HCT116 (cell line): ENCODE measurements at regions not wholly inside any gene's neighbourhood (a gene's known extent, or its start where the extent isn't known, plus 50 kb on each side); places are given as distances from the start of the nearest gene placed in this dataset.

ENCODE experiments used
- ATAC-seq: fragments of 200-7000 bp; cut with Tn5 transposase; 2 replicates; pipeline ENCODE4 v1.9.1; 2020; ENCODE audit warnings: mild to moderate bottlenecking, moderate library complexity
- BruUV-seq: library from RNA; stranded (reverse); fragments of 400-500 nt; replicated peaks from 2 replicates; lab custom pipeline; 2021; lab: Mats Ljungman, UMichigan
- CTCF ChIA-PET: fragments of 300-600 bp; sonication (Branson Sonifier 250); formaldehyde crosslinking; loops from one replicate; lab custom pipeline; 2021; ENCODE audit warnings: antibody characterized with exemption; lab: Charles Lee
- POLR2A ChIA-PET: fragments of 300-600, 350-600 bp; sonication (Branson Sonifier 250); formaldehyde crosslinking; loops from one replicate; lab custom pipeline; 2021; ENCODE audit warnings: antibody characterized with exemption; lab: Charles Lee
- RAD21 ChIA-PET, 2 experiments: fragments of 300-600 bp; sonication (Branson Sonifier 250); formaldehyde crosslinking; loops; one replicate each; lab custom pipeline; 2023; ENCODE audit warnings: low total read pairs in 2 of 2; ENCODE audit not compliant: uncharacterized antibody in 2 of 2, unreplicated experiment in 2 of 2, low non-redundant PET in 1 of 2; lab: Charles Lee
- DNase-seq: peaks from one replicate; pipeline ENCODE4 v3.0.0-alpha.2; 2010; ENCODE audit warnings: low read depth, low spot score
- H2AFZ ChIP-seq: fragments of 200-600 bp; shearing (Covaris generic), sonication (generic); 2 replicates; pipeline ENCODE4 v1.6.1; 2017; ENCODE audit warnings: low read depth, mixed run types, mixed read lengths, antibody characterized with exemption, low read length; ENCODE audit not compliant: poor library complexity, severe bottlenecking
- H3K27ac ChIP-seq: 2 replicates; pipeline ENCODE4 v1.5.1; 2012; ENCODE audit warnings: low read depth, low read length
- H3K27me3 ChIP-seq: fragments of 200-600 bp; sonication (generic); 2 replicates; pipeline ENCODE4 v1.6.1; 2016; ENCODE audit warnings: mixed run types, low read length, mixed read lengths; ENCODE audit not compliant: insufficient read depth
- H3K36me3 ChIP-seq, 2 experiments: fragments of 200-500 bp in 1 of 2; fragments of 200-600 bp in 1 of 2; sonication (Bioruptor generic) in 1 of 2; sonication (generic) in 1 of 2; 2 replicates each; pipeline versions ENCODE4 v1.5.1 to v1.6.1; 2014 to 2016; ENCODE audit warnings: low read length in 2 of 2, inconsistent platforms in 1 of 2, mixed read lengths in 1 of 2, mixed run types in 1 of 2; ENCODE audit not compliant: insufficient read depth in 2 of 2, control insufficient read depth in 1 of 2
- H3K4me1 ChIP-seq, 2 experiments: fragments of 200-600 bp in 1 of 2; sonication (generic) in 1 of 2; 2 replicates each; pipeline versions ENCODE4 v1.5.1 to v1.6.1; 2012 to 2017; ENCODE audit warnings: low read length in 2 of 2, inconsistent platforms in 1 of 2, mild to moderate bottlenecking in 1 of 2, mixed read lengths in 1 of 2, mixed run types in 1 of 2, moderate library complexity in 1 of 2; ENCODE audit not compliant: insufficient read depth in 2 of 2, control insufficient read depth in 1 of 2
- H3K4me2 ChIP-seq: fragments of 200-600 bp; sonication (generic); 2 replicates; pipeline ENCODE4 v1.6.1; 2017; ENCODE audit warnings: mixed run types, low read length, mixed read lengths
- H3K4me3 ChIP-seq, 2 experiments: fragments of 200-600 bp in 1 of 2; sonication (generic) in 1 of 2; replicated peaks in 1 of 2; 2 replicates each; pipeline ENCODE4 v1.5.1; 2011 to 2016; ENCODE audit warnings: low read length in 2 of 2, control low read depth in 1 of 2, low read depth in 1 of 2, mild to moderate bottlenecking in 1 of 2, mixed read lengths in 1 of 2, mixed run types in 1 of 2
- H3K79me2 ChIP-seq: fragments of 200-600 bp; sonication (generic); 2 replicates; pipeline ENCODE4 v1.6.1; 2017; ENCODE audit warnings: mild to moderate bottlenecking, mixed run types, low read length, moderate library complexity, mixed read lengths; ENCODE audit not compliant: insufficient read depth
- H3K9ac ChIP-seq: fragments of 200-600 bp; sonication (generic); 2 replicates; pipeline ENCODE4 v1.6.1; 2016; ENCODE audit warnings: low read length, mixed read lengths
- H3K9me2 ChIP-seq: fragments of 200-600 bp; sonication (generic), shearing (Covaris generic); 2 replicates; pipeline ENCODE4 v1.6.1; 2017; ENCODE audit warnings: mixed run types, mild to moderate bottlenecking, moderate library complexity; ENCODE audit not compliant: insufficient read depth
- H3K9me3 ChIP-seq, 2 experiments: fragments of 200-500 bp in 1 of 2; fragments of 200-600 bp in 1 of 2; sonication (Bioruptor generic) in 1 of 2; sonication (generic) in 1 of 2; 2 replicates each; pipeline ENCODE4 v1.6.1; 2014 to 2017; ENCODE audit warnings: low read length in 2 of 2, mixed read lengths in 2 of 2, inconsistent platforms in 1 of 2, low read depth in 1 of 2, mild to moderate bottlenecking in 1 of 2, mixed run types in 1 of 2, moderate library complexity in 1 of 2; ENCODE audit not compliant: control insufficient read depth in 1 of 2, insufficient read depth in 1 of 2
- H4K20me1 ChIP-seq: fragments of 200-600 bp; sonication (generic), shearing (Covaris generic); 2 replicates; pipeline ENCODE4 v1.6.1; 2017; ENCODE audit warnings: mixed run types, mild to moderate bottlenecking, moderate library complexity; ENCODE audit not compliant: insufficient read depth
- ATF3 ChIP-seq: IDR thresholded peaks from 2 replicates; pipeline ENCODE4 v1.6.1; 2012
- CBX3 ChIP-seq: IDR thresholded peaks from 2 replicates; pipeline ENCODE4 v1.6.1; 2012; ENCODE audit warnings: low read depth
- CTCF ChIP-seq, 3 experiments: fragments of 200-600 bp in 1 of 3; sonication (generic) in 1 of 3; IDR thresholded peaks in 2 of 3; conservative IDR thresholded peaks in 1 of 3; 2 replicates each; pipeline ENCODE4 v1.5.1; 2012 to 2017; ENCODE audit warnings: low read depth in 2 of 3, low read length in 2 of 3, antibody characterized with exemption in 1 of 3, borderline replicate concordance in 1 of 3, control low read depth in 1 of 3, mild to moderate bottlenecking in 1 of 3, mixed read lengths in 1 of 3, mixed run types in 1 of 3, moderate library complexity in 1 of 3; ENCODE audit not compliant: insufficient read depth in 1 of 3
- EGR1 ChIP-seq: IDR thresholded peaks from 2 replicates; pipeline ENCODE4 v1.6.1; 2012; ENCODE audit warnings: low read depth
- ELF1 ChIP-seq: IDR thresholded peaks from 2 replicates; pipeline ENCODE4 v1.6.1; 2012; ENCODE audit warnings: low read depth, borderline replicate concordance
- EZH2 ChIP-seq: fragments of 200-600 bp; sonication (generic); IDR thresholded peaks from 2 replicates; pipeline ENCODE4 v1.6.1; 2017; ENCODE audit warnings: antibody characterized with exemption, mixed run types
- EZH2phosphoT487 ChIP-seq: fragments of 200-600 bp; IDR thresholded peaks from 2 replicates; pipeline ENCODE4 v1.6.1; 2018; ENCODE audit warnings: antibody characterized with exemption, borderline replicate concordance
- FOSL1 ChIP-seq: IDR thresholded peaks from 2 replicates; pipeline ENCODE4 v1.6.1; 2012; ENCODE audit warnings: low read depth
- JUND ChIP-seq: IDR thresholded peaks from 2 replicates; pipeline ENCODE4 v1.6.1; 2012
- POLR2A ChIP-seq: IDR thresholded peaks from 2 replicates; pipeline ENCODE4 v1.7.0; 2011; ENCODE audit warnings: borderline replicate concordance; ENCODE audit not compliant: insufficient read depth, insufficient read length; ENCODE audit errors: extremely low read depth
- POLR2AphosphoS5 ChIP-seq: IDR thresholded peaks from 2 replicates; pipeline ENCODE4 v1.6.1; 2011; ENCODE audit warnings: mild to moderate bottlenecking, low read depth, low read length, moderate library complexity
- REST ChIP-seq: IDR thresholded peaks from 2 replicates; pipeline ENCODE4 v1.6.1; 2012; ENCODE audit warnings: low read depth
- SIN3A ChIP-seq: IDR thresholded peaks from 2 replicates; pipeline ENCODE4 v1.6.1; 2012; ENCODE audit warnings: low read depth
- SP1 ChIP-seq: IDR thresholded peaks from 2 replicates; pipeline ENCODE4 v1.6.1; 2012; ENCODE audit warnings: low read depth
- SRF ChIP-seq: IDR thresholded peaks from 2 replicates; pipeline ENCODE4 v1.6.1; 2012; ENCODE audit warnings: low read depth
- TCF7L2 ChIP-seq: IDR thresholded peaks from 2 replicates; pipeline ENCODE4 v1.7.0; 2011; ENCODE audit warnings: borderline replicate concordance, inconsistent platforms; ENCODE audit not compliant: insufficient read depth, insufficient read length; ENCODE audit errors: extremely low read depth
- ZBTB33 ChIP-seq: IDR thresholded peaks from 2 replicates; pipeline ENCODE4 v1.6.1; 2011; ENCODE audit warnings: mild to moderate bottlenecking, low read length, moderate library complexity; ENCODE audit not compliant: insufficient replicate concordance; ENCODE audit errors: extremely low read depth
- ZFX ChIP-seq: fragments of 450-650 bp; IDR thresholded peaks from 2 replicates; pipeline ENCODE4 v1.6.1; 2017
- ZNF274 ChIP-seq: fragments of 200-500 bp; sonication (Bioruptor generic); IDR thresholded peaks from 2 replicates; pipeline ENCODE4 v1.6.1; 2014; ENCODE audit warnings: mild to moderate bottlenecking, low read depth, low read length, inconsistent platforms
- intact Hi-C: fragments of 100-400 bp; cut with micrococcal nuclease; formaldehyde crosslinking; loops from 2 replicates; pipeline ENCODE4 v1.10.0; 2022
- TF ChIP-seq, protein P1 (sequence below): IDR thresholded peaks from 2 replicates; pipeline ENCODE4 v1.6.1; 2012

DNA sequence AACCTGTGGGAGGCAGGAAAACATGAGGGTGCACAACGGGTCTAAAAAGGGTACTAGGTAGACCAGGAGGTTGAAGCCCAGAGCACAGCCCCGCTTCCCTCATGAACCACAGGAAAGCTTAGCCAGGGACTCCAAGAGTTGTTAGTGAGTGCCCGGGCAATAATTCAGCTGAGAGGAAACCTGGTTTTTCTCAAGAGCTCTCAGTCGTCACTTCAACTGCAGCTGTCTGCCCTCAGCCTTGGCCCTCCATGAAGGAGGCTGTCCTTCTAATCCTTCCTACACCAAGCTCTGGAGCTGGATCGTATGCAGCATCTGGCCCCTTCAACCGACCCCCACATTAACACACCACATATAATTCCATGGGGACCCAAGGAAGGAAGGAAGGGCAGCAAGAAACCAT, 77.0 kb upstream of the BACE2 start:
- H3K9me2 ChIP-seq: no peaks in the 10 kb centered on the region
- H4K20me1 ChIP-seq: no peaks in the 10 kb centered on the region
- no peaks in the 10 kb centered on the region for H3K4me1 ChIP-seq
- TF ChIP-seq POLR2A (no peak), ZBTB33 (no peak), SP1 (no peak), REST (no peak), EZH2 (no peak), ATF3 (no peak), POLR2AphosphoS5 (no peak), ZNF274 (no peak), EGR1 (no peak), TCF7L2 (no peak), ELF1 (no peak), CBX3 (no peak), EZH2phosphoT487 (no peak), SIN3A (no peak), SRF (no peak), JUND (no peak), ZFX (no peak), FOSL1 (no peak), CTCF (IDR thresholded peaks at IDR 0.05 in 2 of 3, conservative IDR thresholded peaks at IDR 0.05 in 1 of 3; ENCODE audit: borderline replicate concordance in 1 of 3, insufficient read depth in 1 of 3, low read depth in 2 of 3, low read length in 2 of 3) (no peak)
- TF ChIP-seq, protein P1, sequence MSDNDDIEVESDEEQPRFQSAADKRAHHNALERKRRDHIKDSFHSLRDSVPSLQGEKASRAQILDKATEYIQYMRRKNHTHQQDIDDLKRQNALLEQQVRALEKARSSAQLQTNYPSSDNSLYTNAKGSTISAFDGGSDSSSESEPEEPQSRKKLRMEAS: no peak
- TF ChIP-seq, all 23 proteins: peak for 0
- no peak overlapping the region for H3K4me3 ChIP-seq
- ChIA-PET CTCF (no interaction called here), RAD21 (no interaction called here), POLR2A (no interaction called here)
- peaks cover 20% of the 10 kb centered on the region for H3K27me3 ChIP-seq
- no peaks in the 10 kb centered on the region for H3K36me3 ChIP-seq
- no peak for ATAC-seq
- DNase-seq: no peak
- H2AFZ ChIP-seq: no peak overlapping the region
- H3K9ac ChIP-seq: no peak overlapping the region
- H3K9me3 ChIP-seq: no peaks in the 10 kb centered on the region
- H3K27ac ChIP-seq: no peak overlapping the region
- H3K4me2 ChIP-seq: no peak overlapping the region
- intact Hi-C loops: no loop called here
- no peaks in the 10 kb centered on the region for H3K79me2 ChIP-seq
- BruUV-seq: no TSS peak
